GM18517 (cell line): ENCODE measurements at regions not wholly inside any gene's neighbourhood (a gene's known extent, or its start where the extent isn't known, plus 50 kb on each side); places are given as distances from the start of the nearest gene placed in this dataset.

Experiments used
- ATAC-seq: cut with Tn5 transposase; IDR thresholded peaks from one replicate; pipeline ENCODE4 v1.9.1; 2021; ENCODE audit warnings: mild to moderate bottlenecking, moderate library complexity; ENCODE audit not compliant: unreplicated experiment

- no peak for ATAC-seq
Observed at GRCh38 chr2:221144909-221145308, 427.2 kb downstream of the EPHA4 start.

- no peak for ATAC-seq
Observed at GRCh38 chr2:221145396-221145795, 426.7 kb downstream of the EPHA4 start.

- ATAC-seq: no peak
Observed at GRCh38 chr2:221153226-221153625, 418.9 kb downstream of the EPHA4 start.

GRCh38 chr2:221154176-221154575 is 417.9 kb downstream of the EPHA4 start:
- no peak for ATAC-seq

DNA sequence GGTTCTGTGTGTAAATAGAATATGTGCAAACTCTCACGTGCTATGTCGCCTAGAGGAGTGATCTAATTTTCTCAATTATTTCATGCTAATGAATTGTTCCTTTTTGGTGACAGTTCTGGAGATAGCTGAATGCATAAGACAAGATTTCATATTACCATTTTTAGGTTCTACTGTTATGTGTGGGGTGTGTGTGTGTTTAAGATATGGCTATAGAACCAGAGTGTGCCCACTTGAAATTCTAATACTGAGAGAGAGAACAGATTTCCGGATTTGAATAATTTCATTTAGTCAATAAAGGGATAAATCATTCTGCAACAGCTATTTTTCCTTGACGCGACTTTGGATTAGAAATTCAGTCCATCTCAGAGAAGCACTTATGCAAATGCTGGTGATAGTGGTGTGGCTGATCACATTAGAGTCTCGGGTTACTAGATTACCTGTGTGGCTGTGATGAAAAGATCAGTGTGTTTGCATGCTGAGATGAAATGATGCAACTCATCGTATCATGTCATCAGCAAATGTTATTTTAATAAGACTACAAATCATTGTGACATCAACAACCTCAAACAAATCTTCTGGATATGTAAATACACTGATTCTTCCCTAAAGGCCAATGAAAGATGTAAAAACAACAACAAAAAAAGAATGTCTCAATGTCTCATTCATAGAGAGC is 415.9 kb downstream of the EPHA4 start:
- ATAC-seq: no peak

DNA sequence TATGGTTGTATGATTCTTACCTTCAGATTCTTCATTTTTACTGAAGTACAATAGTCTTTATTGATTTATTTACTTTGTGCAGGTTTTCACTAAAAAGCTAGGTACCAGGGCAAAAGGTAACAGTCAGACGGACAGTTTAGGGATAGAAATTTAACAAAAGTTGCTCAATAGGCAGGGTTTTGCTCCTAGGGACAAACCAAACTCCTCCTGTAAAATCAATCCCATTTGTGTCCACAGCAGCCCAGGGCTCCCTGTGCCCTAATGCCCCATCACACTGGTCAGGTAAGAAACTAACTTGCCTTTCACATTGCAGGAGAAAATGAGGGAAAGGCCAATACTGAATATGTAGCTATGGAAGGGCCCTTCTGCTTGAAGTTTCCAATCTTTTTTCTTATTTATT is 410.9 kb downstream of the EPHA4 start:
- ATAC-seq: no peak

GRCh38 chr2:221166292-221166691 is 405.8 kb downstream of the EPHA4 start:
- ATAC-seq: no peak

- ATAC-seq: no peak
Observed at GRCh38 chr2:221167561-221167960, 404.5 kb downstream of the EPHA4 start.

GRCh38 chr2:221169724-221170123 is 402.4 kb downstream of the EPHA4 start:
- no peak for ATAC-seq

DNA sequence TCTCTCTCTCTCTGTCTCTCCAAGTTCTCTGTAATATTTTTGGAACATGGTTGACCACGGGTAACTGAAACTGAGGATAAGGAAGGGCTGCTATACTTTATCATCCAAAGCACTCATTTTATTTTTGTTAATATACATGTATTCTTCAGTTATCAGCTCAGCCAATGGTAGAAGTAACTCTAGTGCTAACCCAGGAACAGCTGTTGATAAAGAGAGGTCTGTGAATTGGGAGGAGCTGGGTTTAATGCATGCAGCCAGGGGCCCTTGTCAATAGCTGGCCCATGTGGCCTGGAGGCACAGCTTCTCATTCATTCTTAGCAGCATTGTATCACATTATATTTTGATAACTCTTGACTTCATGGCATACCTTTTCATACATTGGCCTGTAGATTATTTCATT is 401.6 kb downstream of the EPHA4 start:
- no peak for ATAC-seq

- ATAC-seq: no peak
Observed at GRCh38 chr2:221176667-221177066, 395.4 kb downstream of the EPHA4 start.

DNA sequence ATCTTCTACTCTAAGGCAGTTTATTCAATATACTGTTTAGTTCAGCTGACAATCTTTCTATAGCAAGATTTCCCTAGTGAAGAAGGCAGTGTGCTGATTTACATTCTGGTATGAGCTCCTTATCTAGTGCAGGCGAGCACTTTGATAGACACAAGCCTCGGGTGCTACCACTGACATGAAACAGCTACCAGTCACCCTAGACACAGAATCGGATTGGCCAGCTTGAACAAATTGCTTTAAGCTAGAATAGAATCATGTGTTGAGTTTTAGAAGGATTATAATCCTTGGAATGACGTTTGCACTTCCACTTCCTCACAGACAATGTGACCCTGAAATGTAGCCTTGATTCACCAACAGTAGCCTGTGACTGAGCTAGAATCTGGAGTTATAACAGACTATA is 394.0 kb downstream of the EPHA4 start:
- ATAC-seq: no peak

- ATAC-seq: no peak
Observed at GRCh38 chr2:221186873-221187272, 385.2 kb downstream of the EPHA4 start.

DNA sequence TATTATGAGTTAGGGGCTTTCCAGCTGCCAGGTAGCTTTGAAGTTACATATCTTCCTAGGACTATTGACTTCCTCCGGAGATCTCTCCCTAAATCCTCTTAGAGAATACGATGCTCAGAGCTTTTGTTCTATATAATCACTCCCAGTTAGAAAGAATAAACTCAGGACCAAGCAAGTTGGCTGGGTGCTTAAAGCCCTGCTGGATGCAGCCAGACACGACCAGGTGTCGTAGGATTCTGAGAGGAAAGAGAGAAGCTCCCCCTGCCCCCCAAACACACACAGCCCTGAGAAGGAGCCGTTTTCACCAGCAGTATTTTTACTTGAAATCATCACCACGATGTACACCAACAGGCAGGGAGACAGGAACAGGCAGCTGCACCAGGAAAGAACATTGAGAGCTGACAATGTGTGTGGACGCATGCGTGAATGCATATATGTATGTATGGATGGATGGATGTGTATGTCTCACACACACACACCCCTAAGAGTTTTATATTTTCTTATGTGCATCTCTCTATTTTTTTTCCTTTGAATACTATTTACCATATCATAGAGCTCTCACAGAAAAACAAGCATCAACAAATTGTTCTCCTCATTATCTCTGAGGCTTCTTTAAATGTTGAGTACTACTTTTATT is 382.6 kb downstream of the EPHA4 start:
- no peak for ATAC-seq

DNA sequence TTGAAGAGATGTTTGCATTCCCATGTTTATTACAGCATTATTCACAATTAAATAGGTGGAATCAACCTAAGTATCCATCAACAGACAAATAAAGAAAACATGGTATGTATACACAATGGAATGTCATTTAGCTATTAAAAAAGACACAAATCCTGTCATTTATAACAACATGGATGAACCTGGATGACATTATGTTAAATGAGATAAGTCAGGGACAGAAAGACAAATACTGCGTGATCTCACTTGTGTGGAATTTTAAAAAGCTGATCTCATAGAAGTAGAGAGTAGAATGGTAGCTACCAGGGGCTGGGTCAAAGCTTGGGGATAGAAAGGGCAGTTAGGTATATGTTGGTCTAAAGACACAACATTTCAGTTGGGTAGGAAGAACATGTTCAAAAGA is 376.3 kb downstream of the EPHA4 start:
- no peak for ATAC-seq

- ATAC-seq: no peak
Observed at GRCh38 chr2:221197225-221197856, 374.8 kb downstream of the EPHA4 start.

DNA sequence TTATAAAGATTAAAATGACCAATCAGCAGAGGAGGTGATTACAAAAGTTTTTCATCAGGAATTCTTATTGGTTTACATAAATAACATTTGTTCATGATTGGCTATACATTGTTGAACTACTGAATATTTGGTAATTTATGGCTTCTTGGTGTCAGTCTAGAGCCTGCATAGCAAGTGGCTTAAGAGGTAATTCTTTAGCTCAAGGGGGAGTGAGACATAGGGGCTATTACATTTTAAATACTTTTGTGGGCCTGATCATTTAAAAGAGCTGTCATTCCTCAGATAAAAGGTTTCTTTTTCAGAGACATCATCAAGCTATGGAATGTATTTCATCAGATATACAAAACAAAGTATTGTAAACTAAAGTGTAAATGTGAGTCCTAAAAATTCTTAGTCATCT is 373.8 kb downstream of the EPHA4 start:
- ATAC-seq: no peak

DNA sequence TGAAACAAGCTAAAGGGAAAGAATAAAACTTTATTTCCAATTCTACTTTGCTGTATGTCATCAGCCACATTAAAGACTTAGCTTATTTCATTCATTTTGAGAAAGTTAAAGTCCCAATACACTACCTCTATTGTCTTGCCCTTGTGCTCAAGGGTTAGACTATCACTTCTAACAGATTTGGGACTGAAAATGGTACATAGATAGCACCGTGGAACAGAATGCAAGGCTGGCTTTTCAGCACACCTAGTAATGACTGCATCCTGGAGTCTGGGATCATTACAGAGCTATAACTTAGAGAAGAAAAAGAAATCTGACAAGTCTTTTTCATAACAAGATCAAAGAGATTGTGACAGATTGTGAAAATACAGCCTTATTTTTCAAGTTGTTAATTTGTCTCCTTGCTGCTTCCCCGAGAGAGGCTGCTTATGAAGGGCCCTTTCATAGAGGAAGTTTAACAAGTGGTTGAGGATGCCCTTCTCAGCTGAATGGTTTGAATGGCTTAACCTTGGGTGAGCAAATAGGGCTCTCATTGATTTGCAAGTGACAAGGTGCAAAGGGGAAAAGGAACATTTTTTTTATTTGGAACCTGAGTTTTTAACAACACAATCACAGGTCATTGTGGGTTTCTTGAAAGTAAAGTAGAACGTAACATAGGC is 371.8 kb downstream of the EPHA4 start:
- ATAC-seq: no peak

DNA sequence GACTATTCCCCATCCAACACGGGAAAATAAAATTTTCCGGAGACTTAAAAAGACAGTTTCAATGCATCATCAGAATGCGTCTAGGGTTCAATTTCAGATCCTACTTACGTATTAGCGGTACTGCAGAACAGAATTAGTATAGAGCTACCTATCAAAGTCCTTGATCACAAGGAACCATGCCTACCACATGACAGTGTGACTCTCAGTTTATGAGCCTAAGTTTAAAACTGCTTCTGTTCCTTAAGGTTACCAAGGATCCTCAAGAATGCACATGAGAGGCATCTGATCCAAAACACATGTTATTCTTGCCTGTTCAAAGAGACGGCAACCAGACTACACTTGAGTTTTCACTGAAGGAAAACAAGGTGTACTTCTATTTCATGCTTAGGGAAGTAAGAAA is 369.7 kb downstream of the EPHA4 start:
- ATAC-seq: no peak

DNA sequence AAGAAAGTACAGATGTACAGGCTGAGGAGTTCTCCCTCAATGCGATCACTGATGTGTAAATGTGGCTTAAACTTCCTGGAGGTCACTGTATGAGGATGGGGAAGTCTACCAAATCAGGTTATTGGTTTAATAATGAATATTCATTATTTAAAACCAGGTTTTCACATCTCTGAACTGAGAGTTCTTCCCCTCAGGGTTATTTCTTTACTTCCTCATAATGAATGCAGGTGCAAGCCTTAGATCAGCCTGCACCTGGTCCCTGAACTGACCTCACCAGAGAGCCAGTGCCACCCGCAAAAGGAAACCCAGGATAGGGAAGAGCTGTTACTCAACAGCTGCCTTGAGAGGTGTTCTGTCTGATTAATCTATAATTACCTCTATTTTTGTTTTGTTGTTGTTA is 369.0 kb downstream of the EPHA4 start:
- peak; percentile 87 for ATAC-seq

GRCh38 chr2:221203856-221204255 is 368.2 kb downstream of the EPHA4 start:
- ATAC-seq: no peak

GRCh38 chr2:221204699-221205098 is 367.4 kb downstream of the EPHA4 start:
- no peak for ATAC-seq
